CD14-positive monocyte (primary cell): ENCODE measurements at regions not wholly inside any gene's neighbourhood (a gene's known extent, or its start where the extent isn't known, plus 50 kb on each side); places are given as distances from the start of the nearest gene placed in this dataset.

ENCODE experiments used
- DNase-seq, 3 donors: peaks; one replicate each; pipeline ENCODE4 v3.0.0-alpha.2; 2011 to 2022
- H2AFZ ChIP-seq: 2 replicates; pipeline ENCODE4 v1.6.0; 2012; ENCODE audit warnings: mild to moderate bottlenecking, low read depth, low read length, inconsistent platforms; ENCODE audit not compliant: insufficient read depth, poor library complexity, severe bottlenecking
- H3K27ac ChIP-seq, 2 donors: 1 replicate in 1 of 2; 2 replicates in 1 of 2; pipeline ENCODE4 v1.5.1; 2012 to 2013; ENCODE audit warnings: low read length in 2 of 2, control low read depth in 1 of 2, inconsistent platforms in 1 of 2, low read depth in 1 of 2, mild to moderate bottlenecking in 1 of 2
- H3K27me3 ChIP-seq, 2 donors: one replicate each; pipeline versions ENCODE4 v1.6.0 to v1.6.1; 2011 to 2013; ENCODE audit warnings: low read length in 2 of 2; ENCODE audit not compliant: control insufficient read depth in 2 of 2, insufficient read depth in 2 of 2
- H3K36me3 ChIP-seq, 2 donors: replicated peaks in 1 of 2; 1 replicate in 1 of 2; 2 replicates in 1 of 2; pipeline versions ENCODE4 v1.5.1 to v1.6.1; 2012 to 2013; ENCODE audit warnings: low read length in 2 of 2, control low read depth in 1 of 2, inconsistent platforms in 1 of 2, mild to moderate bottlenecking in 1 of 2; ENCODE audit not compliant: insufficient read depth in 2 of 2, control insufficient read depth in 1 of 2
- H3K4me1 ChIP-seq, 2 donors: 1 replicate in 1 of 2; 2 replicates in 1 of 2; pipeline versions ENCODE4 v1.5.1 to v1.6.1; 2012 to 2013; ENCODE audit warnings: low read length in 2 of 2, control low read depth in 1 of 2, inconsistent platforms in 1 of 2, mild to moderate bottlenecking in 1 of 2, moderate library complexity in 1 of 2; ENCODE audit not compliant: insufficient read depth in 2 of 2, control insufficient read depth in 1 of 2
- H3K4me2 ChIP-seq: replicated peaks from 2 replicates; pipeline ENCODE3; 2012; ENCODE audit warnings: low read length, moderate library complexity, mild to moderate bottlenecking; ENCODE audit not compliant: poor library complexity, severe bottlenecking; ENCODE audit errors: extremely low read depth
- H3K4me3 ChIP-seq, 3 experiments: fragments of 200-600 bp in 1 of 3; sonication (generic) in 1 of 3; replicated peaks in 1 of 3; 1 replicate in 2 of 3; 2 replicates in 1 of 3; pipeline ENCODE4 v1.5.1; 2011 to 2013; ENCODE audit warnings: low read length in 3 of 3, mild to moderate bottlenecking in 3 of 3, control low read depth in 2 of 3, low read depth in 2 of 3, inconsistent platforms in 1 of 3, moderate library complexity in 1 of 3
- H3K79me2 ChIP-seq: 2 replicates; pipeline ENCODE4 v1.6.0; 2012; ENCODE audit warnings: mild to moderate bottlenecking, control low read depth, inconsistent platforms, low read length, moderate library complexity; ENCODE audit not compliant: insufficient read depth
- H3K9ac ChIP-seq: 2 replicates; pipeline ENCODE4 v1.6.0; 2017; ENCODE audit warnings: low read length, mild to moderate bottlenecking; ENCODE audit not compliant: insufficient read depth, poor library complexity, severe bottlenecking
- H3K9me3 ChIP-seq, 2 donors: replicated peaks in 1 of 2; 1 replicate in 1 of 2; 2 replicates in 1 of 2; pipeline versions ENCODE4 v1.5.1 to v1.6.1; 2012 to 2013; ENCODE audit warnings: low read length in 2 of 2, control low read depth in 1 of 2; ENCODE audit not compliant: control insufficient read depth in 1 of 2, insufficient read depth in 1 of 2
- H4K20me1 ChIP-seq: 2 replicates; pipeline ENCODE4 v1.6.0; 2012; ENCODE audit warnings: mild to moderate bottlenecking, low read length, control low read depth, moderate library complexity; ENCODE audit not compliant: insufficient read depth
- H3K27ac Mint-ChIP-seq, 7 donors: one replicate each; pipeline ENCODE4 v1.8.0; 2020; ENCODE audit warnings: mild to moderate bottlenecking in 7 of 7, mixed read lengths in 7 of 7, moderate library complexity in 6 of 7, inconsistent platforms in 2 of 7
- H3K27me3 Mint-ChIP-seq, 3 donors: one replicate each; pipeline ENCODE4 v1.8.0; 2021 to 2022; ENCODE audit warnings: low read depth in 3 of 3, mild to moderate bottlenecking in 3 of 3, mixed read lengths in 3 of 3, moderate library complexity in 3 of 3, inconsistent platforms in 1 of 3
- H3K36me3 Mint-ChIP-seq, 2 donors: one replicate each; pipeline ENCODE4 v1.8.0; 2020; ENCODE audit warnings: mixed read lengths in 2 of 2, inconsistent platforms in 1 of 2, mild to moderate bottlenecking in 1 of 2
- H3K4me1 Mint-ChIP-seq: one replicate; pipeline ENCODE4 v1.8.0; 2020; ENCODE audit warnings: mild to moderate bottlenecking, mixed read lengths
- H3K4me3 Mint-ChIP-seq, 2 donors: one replicate each; pipeline ENCODE4 v1.8.0; 2020; ENCODE audit warnings: mild to moderate bottlenecking in 2 of 2, mixed read lengths in 2 of 2, moderate library complexity in 1 of 2
- H3K9me3 Mint-ChIP-seq, 7 donors: one replicate each; pipeline ENCODE4 v1.8.0; 2020 to 2022; ENCODE audit warnings: mixed read lengths in 7 of 7, mild to moderate bottlenecking in 6 of 7, moderate library complexity in 6 of 7, inconsistent platforms in 2 of 7
- CTCF ChIP-seq: fragments of 200-600 bp; IDR thresholded peaks from one replicate; pipeline ENCODE4 v1.8.0; 2022; ENCODE audit warnings: antibody characterized with exemption, mild to moderate bottlenecking
- WGBS: methylation state at CpG from one replicate; pipeline ENCODE4 v1.1.5; 2013; ENCODE audit warnings: missing lambda C conversion rate; ENCODE audit not compliant: insufficient coverage; 5-methylcytosine and 5-hydroxymethylcytosine counted together
- intact Hi-C, 2 donors: fragments of 100-400 bp; cut with micrococcal nuclease; formaldehyde crosslinking; loops; one replicate each; pipeline versions ENCODE4 v1.15.0 to v1.15.1; 2023

- intact Hi-C loops, result no loop called here
- H3K4me1 Mint-ChIP-seq, result no peaks in the 10 kb centered on the region
Observed at GRCh38 chr20:46826343-46826984, 68.2 kb upstream of the EYA2 start.

GRCh38 chr20:46827718-46828458 is 66.8 kb upstream of the EYA2 start:
- DNase-seq, result no peak
- no peak overlapping the region for H3K4me3 Mint-ChIP-seq
- intact Hi-C loops, result no loop called here
- H3K9me3 Mint-ChIP-seq, result peaks cover 0 to 14% (median 9%) of the 10 kb centered on the region in 7 donors
- H3K36me3 ChIP-seq, result no peaks in the 10 kb centered on the region
- H3K27me3 ChIP-seq, result peaks cover 0 to 2% of the 10 kb centered on the region in 2 donors
- no peak overlapping the region for H3K9ac ChIP-seq
- no peaks in the 10 kb centered on the region for H3K4me1 ChIP-seq
- H3K4me1 Mint-ChIP-seq, result no peaks in the 10 kb centered on the region
- no peak overlapping the region for H2AFZ ChIP-seq
- H3K4me3 ChIP-seq, result no peak overlapping the region
- H3K27ac Mint-ChIP-seq, result no peak overlapping the region
- WGBS, result 83% methylated on average over 8 of the region's 10 CpGs
- TF ChIP-seq CTCF, result no peak
- no peaks in the 10 kb centered on the region for H3K9me3 ChIP-seq
- H3K27me3 Mint-ChIP-seq, result peaks cover 8 to 22% (median 15%) of the 10 kb centered on the region in 3 donors
- H4K20me1 ChIP-seq, result no peaks in the 10 kb centered on the region
- no peak overlapping the region for H3K4me2 ChIP-seq
- no peak overlapping the region for H3K27ac ChIP-seq
- H3K36me3 Mint-ChIP-seq, result no peaks in the 10 kb centered on the region
- H3K79me2 ChIP-seq, result no peaks in the 10 kb centered on the region

More at GRCh38 chr20:46826343-46826984, 68.2 kb upstream of the EYA2 start:
- Histone ChIP-seq H3K79me2 (no peaks in the 10 kb centered on the region), H3K9ac (no peak overlapping the region), H3K4me1 (no peaks in the 10 kb centered on the region), H3K27me3 (peaks cover 0 to 2% of the 10 kb centered on the region in 2 donors), H2AFZ (no peak overlapping the region), H3K9me3 (no peaks in the 10 kb centered on the region), H3K4me2 (no peak overlapping the region), H3K36me3 (no peaks in the 10 kb centered on the region), H3K4me3 (no peak overlapping the region), H4K20me1 (no peaks in the 10 kb centered on the region), H3K27ac (no peak overlapping the region)
- Mint-ChIP-seq H3K9me3 (peaks cover 0 to 11% (median 7%) of the 10 kb centered on the region in 7 donors), H3K27me3 (peaks cover 9 to 22% (median 15%) of the 10 kb centered on the region in 3 donors), H3K4me3 (no peak overlapping the region), H3K27ac (no peak overlapping the region), H3K36me3 (no peaks in the 10 kb centered on the region)
- DNase-seq, result no peak
- no peak for TF ChIP-seq CTCF
- 100% methylated on average over 1 of the region's 3 CpGs for WGBS
